ENCODE measurements at regions not wholly inside any gene's neighbourhood (a gene's known extent, or its start where the extent isn't known, plus 50 kb on each side); places are given as distances from the start of the nearest gene placed in this dataset.

DNA sequence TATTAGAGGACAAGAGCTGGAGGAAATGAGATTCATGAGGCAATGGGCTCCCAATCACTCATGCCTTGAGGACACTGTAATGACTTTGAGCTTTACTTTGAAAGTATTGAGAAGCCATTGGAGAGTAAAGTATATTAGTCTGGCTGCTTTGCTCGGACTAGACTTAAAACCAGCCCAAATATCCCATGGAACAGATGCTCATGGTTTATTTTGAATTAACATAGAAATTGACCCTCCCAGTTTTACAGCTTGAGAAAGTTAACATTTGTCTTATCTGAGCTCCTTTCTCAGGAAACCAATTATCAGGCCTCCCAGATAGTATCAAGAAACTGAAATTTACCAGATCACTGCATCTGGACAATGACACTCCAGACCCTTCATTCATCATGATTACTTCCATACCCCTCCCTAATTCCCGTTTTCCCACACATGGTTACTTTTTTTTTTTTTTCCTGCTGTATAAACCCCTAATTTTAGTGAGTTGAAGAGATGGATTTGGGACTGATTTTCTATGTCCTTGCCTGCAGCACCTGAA, 270.8 kb upstream of the SMIM30 start:
- TF ChIP-seq, protein P1, sequence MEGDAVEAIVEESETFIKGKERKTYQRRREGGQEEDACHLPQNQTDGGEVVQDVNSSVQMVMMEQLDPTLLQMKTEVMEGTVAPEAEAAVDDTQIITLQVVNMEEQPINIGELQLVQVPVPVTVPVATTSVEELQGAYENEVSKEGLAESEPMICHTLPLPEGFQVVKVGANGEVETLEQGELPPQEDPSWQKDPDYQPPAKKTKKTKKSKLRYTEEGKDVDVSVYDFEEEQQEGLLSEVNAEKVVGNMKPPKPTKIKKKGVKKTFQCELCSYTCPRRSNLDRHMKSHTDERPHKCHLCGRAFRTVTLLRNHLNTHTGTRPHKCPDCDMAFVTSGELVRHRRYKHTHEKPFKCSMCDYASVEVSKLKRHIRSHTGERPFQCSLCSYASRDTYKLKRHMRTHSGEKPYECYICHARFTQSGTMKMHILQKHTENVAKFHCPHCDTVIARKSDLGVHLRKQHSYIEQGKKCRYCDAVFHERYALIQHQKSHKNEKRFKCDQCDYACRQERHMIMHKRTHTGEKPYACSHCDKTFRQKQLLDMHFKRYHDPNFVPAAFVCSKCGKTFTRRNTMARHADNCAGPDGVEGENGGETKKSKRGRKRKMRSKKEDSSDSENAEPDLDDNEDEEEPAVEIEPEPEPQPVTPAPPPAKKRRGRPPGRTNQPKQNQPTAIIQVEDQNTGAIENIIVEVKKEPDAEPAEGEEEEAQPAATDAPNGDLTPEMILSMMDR (conservative IDR thresholded peaks at IDR 0.05) = no peak
- TF ChIP-seq ZFX (IDR thresholded peaks at IDR 0.05) = no peak

All from C4-2B (cell line).